NB4 (cell line): ENCODE measurements at regions not wholly inside any gene's neighbourhood (a gene's known extent, or its start where the extent isn't known, plus 50 kb on each side); places are given as distances from the start of the nearest gene placed in this dataset.
"Not testable (repeated sequence)": the region's sequence is repeated elsewhere in the genome, so short reads cannot be mapped to it uniquely, and the experiment has no call there.

ENCODE experiments used
- DNase-seq: peaks from one replicate; pipeline ENCODE4 v3.0.0; 2010; ENCODE audit warnings: low read depth
- H3K4me3 ChIP-seq: one replicate; pipeline ENCODE4 v1.5.1; 2011; ENCODE audit warnings: mild to moderate bottlenecking, low read depth, low read length, moderate library complexity
- CTCF ChIP-seq: IDR thresholded peaks from one replicate; pipeline ENCODE4 v1.5.1; 2012; ENCODE audit warnings: low read depth, low read length
- MAX ChIP-seq: IDR thresholded peaks from 2 replicates; pipeline ENCODE4 v1.6.1; 2011; ENCODE audit warnings: low read depth, low read length
- MYC ChIP-seq: IDR thresholded peaks from 2 replicates; pipeline ENCODE4 v1.6.1; 2011; ENCODE audit warnings: low read depth, low read length
- POLR2A ChIP-seq: IDR thresholded peaks from 2 replicates; pipeline ENCODE4 v1.6.1; 2011; ENCODE audit warnings: mild to moderate bottlenecking; ENCODE audit not compliant: insufficient read length; ENCODE audit errors: extremely low read depth

- no peak for TF ChIP-seq POLR2A
- TF ChIP-seq MYC = no peak
- no peak for TF ChIP-seq CTCF
- TF ChIP-seq MAX = no peak
- no peak overlapping the region for H3K4me3 ChIP-seq
- no peak for DNase-seq
Observed at GRCh38 chrX:127129510-127129909, 310.0 kb downstream of the PRR32 start.

GRCh38 chrX:127138218-127138617 is 318.7 kb downstream of the PRR32 start:
- no peak for DNase-seq
- no peak overlapping the region for H3K4me3 ChIP-seq
- TF ChIP-seq MAX (no peak), CTCF (no peak)

GRCh38 chrX:127177966-127178365 is 358.4 kb downstream of the PRR32 start:
- TF ChIP-seq POLR2A (no peak), MYC (no peak), CTCF (no peak), MAX (no peak)
- DNase-seq = no peak
- no peak overlapping the region for H3K4me3 ChIP-seq

GRCh38 chrX:127187095-127187494 is 367.6 kb downstream of the PRR32 start:
- H3K4me3 ChIP-seq = no peak overlapping the region
- TF ChIP-seq MAX (no peak), POLR2A (no peak), MYC (no peak), CTCF (no peak)
- peak; percentile 3 for DNase-seq

GRCh38 chrX:127190381-127190780 is 370.9 kb downstream of the PRR32 start:
- H3K4me3 ChIP-seq = no peak overlapping the region
- DNase-seq = no peak
- TF ChIP-seq MAX = no peak
- no peak for TF ChIP-seq MYC
- no peak for TF ChIP-seq CTCF

DNA sequence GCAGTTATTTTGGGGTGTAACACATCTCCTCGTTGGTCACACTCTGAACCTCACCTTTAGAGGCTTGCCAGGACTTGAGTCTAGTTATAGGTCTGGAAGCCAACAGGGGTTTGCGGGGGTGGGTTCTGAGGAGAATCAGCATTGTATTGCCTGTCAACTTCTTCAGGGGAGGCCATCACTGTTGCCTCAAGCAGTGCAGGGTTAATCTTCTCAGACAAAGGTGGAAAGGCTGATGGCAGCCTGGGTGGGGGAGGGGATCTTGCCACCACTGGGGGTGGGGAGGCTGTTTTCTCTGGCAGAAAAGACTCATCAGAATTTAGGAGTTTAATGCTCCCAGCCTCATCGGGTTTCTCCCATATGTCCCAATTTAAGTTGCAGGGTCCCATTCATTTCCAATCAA is 387.8 kb downstream of the PRR32 start:
- no peak overlapping the region for H3K4me3 ChIP-seq
- no peak for DNase-seq
- TF ChIP-seq MAX (no peak), POLR2A (no peak), CTCF (no peak), MYC (no peak)

DNA sequence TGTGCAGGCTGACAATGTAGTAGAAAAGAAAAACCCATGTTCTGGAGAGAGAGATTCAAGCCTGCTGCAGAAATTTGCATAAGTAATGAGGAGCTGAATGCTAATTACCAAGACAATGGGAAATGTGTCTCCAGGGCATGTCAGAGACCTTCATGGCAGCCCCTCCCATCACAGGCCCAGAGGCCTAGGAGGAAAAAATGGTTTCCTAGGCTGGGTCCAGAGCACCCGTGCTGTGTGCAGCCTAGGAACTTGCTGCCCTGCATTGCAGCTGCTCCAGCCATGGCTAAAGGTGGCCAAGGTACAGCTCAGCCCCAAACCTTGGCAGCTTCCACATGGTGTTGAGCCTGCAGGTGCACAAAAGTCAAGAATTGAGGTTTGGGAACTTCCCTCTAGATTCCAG is 402.3 kb downstream of the PRR32 start:
- H3K4me3 ChIP-seq, DNase-seq: not testable (repeated sequence)
